ENCODE measurements at regions not wholly inside any gene's neighbourhood (a gene's known extent, or its start where the extent isn't known, plus 50 kb on each side); places are given as distances from the start of the nearest gene placed in this dataset.
"Not testable (repeated sequence)": the region's sequence is repeated elsewhere in the genome, so short reads cannot be mapped to it uniquely, and the experiment has no call there.

DNA sequence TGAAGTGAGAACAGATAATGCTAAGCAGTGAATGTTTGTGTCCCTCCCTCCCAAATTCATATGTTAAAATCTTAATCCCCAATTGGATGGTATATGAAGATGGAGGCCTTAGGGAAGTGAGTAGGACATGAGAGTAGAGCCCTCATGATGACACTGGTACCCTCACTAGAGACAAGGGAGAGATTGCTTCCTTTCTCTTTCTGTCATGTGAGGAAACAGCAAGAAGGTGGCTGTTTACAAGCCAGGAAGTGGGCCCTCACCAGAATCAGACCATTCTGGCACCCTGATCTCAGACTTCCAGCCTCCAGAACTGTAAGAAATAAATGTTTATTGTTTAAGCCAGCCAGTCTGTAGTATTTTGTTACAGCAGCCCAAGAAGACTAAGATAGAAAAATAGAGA lies 209.5 kb downstream of the SATB1 start:
- no peak overlapping the region for H3K4me3 ChIP-seq (ENCODE audit: low read depth, low read length)
- DNase-seq (ENCODE audit: low read depth): no peak
- no peak for TF ChIP-seq CTCF (conservative IDR thresholded peaks at IDR 0.05; ENCODE audit: low read depth, low read length)

GRCh38 chr3:18211116-18211515 lies 214.0 kb downstream of the SATB1 start:
- H3K4me3 ChIP-seq (ENCODE audit: low read depth, low read length): no peak overlapping the region
- DNase-seq (ENCODE audit: low read depth): no peak
- no peak for TF ChIP-seq CTCF (conservative IDR thresholded peaks at IDR 0.05; ENCODE audit: low read depth, low read length)

DNA sequence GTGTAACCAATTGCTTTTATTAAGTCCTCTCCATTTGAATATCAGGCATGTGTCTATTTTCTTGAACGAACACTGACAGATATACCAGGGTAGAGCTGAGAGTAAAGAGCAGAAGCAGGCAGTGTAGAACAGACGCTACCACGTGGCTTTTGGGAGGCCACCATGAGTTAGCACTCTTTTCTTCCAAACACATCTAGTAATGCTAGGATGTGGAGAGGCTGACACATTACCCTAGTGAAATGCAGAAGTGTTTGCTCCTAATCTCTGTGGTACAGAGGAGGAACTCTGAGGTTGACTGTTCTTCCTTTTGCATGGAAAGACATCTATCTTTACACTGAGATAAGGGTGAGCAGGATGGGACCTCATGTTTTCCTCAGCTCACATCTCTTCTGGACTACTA lies 216.3 kb downstream of the SATB1 start:
- TF ChIP-seq CTCF (conservative IDR thresholded peaks at IDR 0.05; ENCODE audit: low read depth, low read length): no peak
- DNase-seq (ENCODE audit: low read depth): no peak
- H3K4me3 ChIP-seq (ENCODE audit: low read depth, low read length): no peak overlapping the region

DNA sequence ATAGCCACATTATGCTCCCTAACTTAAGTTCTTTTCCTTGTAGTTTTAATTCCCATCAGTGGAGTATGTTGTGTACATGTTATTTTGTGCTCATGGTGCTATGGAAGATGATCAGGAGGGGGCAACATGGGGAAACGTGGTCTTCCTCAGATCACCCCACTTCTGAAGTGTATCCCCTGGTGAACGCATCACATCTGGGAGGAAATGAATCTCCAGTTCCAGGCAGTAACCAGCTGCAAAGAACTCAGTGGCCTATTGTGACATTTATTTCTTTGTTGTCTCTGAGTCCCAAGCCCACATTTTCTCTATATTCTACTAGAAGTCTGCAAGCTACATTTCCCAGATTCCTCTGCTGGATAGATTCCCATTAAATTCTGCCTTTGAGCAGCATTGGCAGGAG lies 217.0 kb downstream of the SATB1 start:
- H3K4me3 ChIP-seq (ENCODE audit: low read depth, low read length): no peak overlapping the region
- DNase-seq (ENCODE audit: low read depth): no peak
- no peak for TF ChIP-seq CTCF (conservative IDR thresholded peaks at IDR 0.05; ENCODE audit: low read depth, low read length)

DNA sequence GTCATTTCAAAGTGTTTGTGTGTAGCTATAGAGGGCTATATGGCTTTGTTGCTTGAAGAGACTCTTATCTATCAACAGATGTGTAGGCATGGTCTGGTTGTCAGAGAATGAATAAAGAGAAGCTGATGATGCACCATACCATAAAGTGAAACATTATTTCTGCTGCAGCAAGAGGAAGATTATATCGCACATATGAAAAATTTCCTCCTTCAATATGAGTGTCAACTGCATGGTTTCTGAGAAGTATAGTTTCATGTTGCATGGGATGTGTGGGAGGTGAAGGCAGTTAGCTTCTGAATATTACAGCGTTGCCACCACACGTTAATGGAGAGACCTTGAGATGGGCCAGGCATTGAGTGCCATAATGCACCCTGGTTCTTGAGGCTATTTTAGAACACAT lies 217.9 kb downstream of the SATB1 start:
- DNase-seq (ENCODE audit: low read depth): no peak
- H3K4me3 ChIP-seq (ENCODE audit: low read depth, low read length): no peak overlapping the region
- no peak for TF ChIP-seq CTCF (conservative IDR thresholded peaks at IDR 0.05; ENCODE audit: low read depth, low read length)

GRCh38 chr3:18205701-18206100 lies 219.4 kb downstream of the SATB1 start:
- not testable (repeated sequence) for DNase-seq (ENCODE audit: low read depth); H3K4me3 ChIP-seq (ENCODE audit: low read depth, low read length)

GRCh38 chr3:18201315-18201714 lies 223.8 kb downstream of the SATB1 start:
- no peak for TF ChIP-seq CTCF (conservative IDR thresholded peaks at IDR 0.05; ENCODE audit: low read depth, low read length)
- DNase-seq (ENCODE audit: low read depth): no peak
- H3K4me3 ChIP-seq (ENCODE audit: low read depth, low read length): no peak overlapping the region

GRCh38 chr3:18199757-18200156 lies 225.4 kb downstream of the SATB1 start:
- DNase-seq (ENCODE audit: low read depth): no peak
- H3K4me3 ChIP-seq (ENCODE audit: low read depth, low read length): no peak overlapping the region
- no peak for TF ChIP-seq CTCF (conservative IDR thresholded peaks at IDR 0.05; ENCODE audit: low read depth, low read length)
